Dedifferentiated amniotic fluid mesenchymal stem cell (primary cell): ENCODE measurements at regions not wholly inside any gene's neighbourhood (a gene's known extent, or its start where the extent isn't known, plus 50 kb on each side); places are given as distances from the start of the nearest gene placed in this dataset.
"Not testable (repeated sequence)": the region's sequence is repeated elsewhere in the genome, so short reads cannot be mapped to it uniquely, and the experiment has no call there.

ENCODE experiments used
- DNase-seq: peaks from one replicate; pipeline ENCODE4 v3.0.0-alpha.2; 2016; ENCODE audit errors: extremely low spot score

GRCh38 chr1:143842058-143842457 lies 129.7 kb downstream of the FAM72C start:
- DNase-seq = not testable (repeated sequence)

GRCh38 chr1:143839182-143839581 lies 132.6 kb downstream of the FAM72C start:
- not testable (repeated sequence) for DNase-seq

DNA sequence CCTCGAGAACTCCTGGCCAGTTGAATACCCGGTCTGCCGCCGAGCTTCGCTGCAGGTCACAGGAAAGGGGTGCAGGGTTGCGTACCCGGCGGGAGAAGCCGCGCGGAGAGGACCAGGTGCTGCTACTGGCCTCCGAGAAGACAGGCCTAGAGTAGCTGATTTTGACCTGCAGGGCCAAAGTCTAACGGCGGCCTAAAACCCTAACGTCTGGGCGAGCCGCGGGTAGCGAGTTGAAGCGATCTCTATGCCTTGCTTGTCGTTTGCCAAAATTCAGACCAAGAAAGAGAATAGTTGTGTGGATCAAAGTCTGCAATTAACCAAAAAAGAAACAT lies 133.2 kb downstream of the FAM72C start:
- not testable (repeated sequence) for DNase-seq

GRCh38 chr1:143837924-143838597 lies 133.7 kb downstream of the FAM72C start:
- not testable (repeated sequence) for DNase-seq

DNA sequence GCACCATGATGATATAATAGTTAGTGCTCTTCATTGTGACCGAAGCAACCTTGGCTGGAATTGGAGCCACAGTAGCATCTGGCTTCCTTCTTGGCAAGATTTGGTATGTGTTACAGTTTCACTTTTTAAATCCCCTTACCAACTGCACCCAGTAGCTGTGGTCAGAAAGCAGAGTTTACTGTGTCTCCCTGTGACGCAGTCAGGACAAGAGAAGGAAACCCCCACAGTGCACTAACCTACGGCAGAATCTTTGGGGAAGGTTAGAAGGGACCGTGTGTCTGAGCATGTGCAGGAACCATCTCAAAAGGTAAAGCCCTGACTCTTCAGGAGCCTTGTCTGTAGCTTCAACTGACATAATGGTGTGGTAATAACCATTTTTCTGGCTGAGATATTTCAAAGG lies 138.4 kb downstream of the FAM72C start:
- not testable (repeated sequence) for DNase-seq

GRCh38 chr1:143832379-143832716 lies 139.4 kb downstream of the FAM72C start:
- not testable (repeated sequence) for DNase-seq

GRCh38 chr1:143831479-143832378 lies 140.1 kb downstream of the FAM72C start:
- not testable (repeated sequence) for DNase-seq

GRCh38 chr1:143826162-143826561 lies 145.6 kb downstream of the FAM72C start:
- DNase-seq = not testable (repeated sequence)

- DNase-seq = not testable (repeated sequence)
Measured at GRCh38 chr1:143824266-143824665, 147.5 kb downstream of the FAM72C start.

GRCh38 chr1:143820058-143820457 lies 151.7 kb downstream of the FAM72C start:
- not testable (repeated sequence) for DNase-seq

DNA sequence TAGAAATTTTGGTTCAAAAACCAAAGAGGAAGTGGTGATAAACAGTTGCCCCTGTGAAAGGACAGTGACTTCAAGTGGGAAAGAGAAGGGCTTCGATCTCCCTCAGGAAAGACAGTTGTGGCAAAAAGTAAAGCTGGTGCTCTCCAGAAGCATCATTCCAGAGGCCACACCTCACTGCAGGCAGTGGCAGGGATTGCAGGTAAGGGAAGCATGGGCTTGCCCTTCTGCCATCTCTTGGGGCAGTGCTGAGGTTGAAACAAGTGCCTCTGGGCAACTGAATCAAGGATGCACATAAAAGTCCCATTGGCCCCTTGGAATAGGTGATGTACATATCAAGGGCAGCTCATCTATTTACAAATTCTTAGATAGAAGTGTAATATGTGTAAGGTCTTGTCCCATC lies 155.4 kb downstream of the FAM72C start:
- DNase-seq = not testable (repeated sequence)

- not testable (repeated sequence) for DNase-seq
Measured at GRCh38 chr1:143805374-143805773, 166.4 kb downstream of the FAM72C start.

GRCh38 chr1:143804707-143805356 lies 167.0 kb downstream of the FAM72C start:
- DNase-seq = not testable (repeated sequence)

DNA sequence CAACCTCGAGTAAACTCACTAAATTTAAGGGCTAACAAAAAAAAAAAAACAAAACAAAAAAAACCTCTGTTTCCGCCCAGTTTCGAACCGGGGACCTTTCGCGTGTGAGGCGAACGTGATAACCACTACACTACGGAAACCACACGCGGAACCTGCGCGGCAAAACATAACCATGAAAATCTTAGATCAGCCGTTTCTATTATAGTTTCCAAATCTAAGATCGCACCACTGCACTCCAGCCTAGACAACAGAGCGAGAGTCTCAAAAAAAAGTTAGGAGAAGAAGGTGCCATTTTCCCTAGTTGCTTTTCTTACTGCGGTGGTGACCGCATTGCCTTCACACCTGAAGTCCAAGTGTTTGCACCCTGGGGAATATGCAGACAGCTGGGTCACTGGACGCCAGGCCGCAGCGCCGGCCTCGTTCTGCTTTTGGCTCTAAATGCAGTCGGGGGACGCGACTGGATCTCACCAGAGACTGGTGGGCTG lies 167.8 kb downstream of the FAM72C start:
- DNase-seq = peak; percentile 22

DNA sequence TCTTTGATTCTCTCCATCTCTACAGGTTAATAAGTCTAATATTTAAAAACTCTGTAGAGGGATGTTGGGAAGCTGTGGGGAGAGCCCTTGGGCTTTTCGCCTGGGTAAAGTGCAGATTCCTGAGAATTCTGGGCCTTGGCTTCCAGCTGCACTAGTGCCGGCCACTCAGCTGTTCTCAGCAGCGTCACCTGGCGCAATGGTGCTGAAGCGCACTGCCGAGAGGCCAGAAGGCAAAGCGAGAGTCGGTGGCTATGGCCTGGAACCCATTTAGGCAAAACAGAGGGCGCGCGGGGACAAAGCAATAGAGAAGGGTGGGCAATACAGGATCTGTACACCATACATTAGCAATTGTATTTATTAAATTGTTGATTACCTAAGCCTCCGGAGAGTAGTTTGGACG lies 168.7 kb downstream of the FAM72C start:
- not testable (repeated sequence) for DNase-seq

GRCh38 chr1:143799568-143800187 lies 172.1 kb downstream of the FAM72C start:
- DNase-seq = not testable (repeated sequence)

GRCh38 chr1:143796369-143796768 lies 175.4 kb downstream of the FAM72C start:
- DNase-seq = not testable (repeated sequence)

GRCh38 chr1:143792047-143792937 lies 179.5 kb downstream of the FAM72C start:
- DNase-seq = not testable (repeated sequence)

- not testable (repeated sequence) for DNase-seq
Measured at GRCh38 chr1:143786381-143786780, 185.4 kb downstream of the FAM72C start.

- not testable (repeated sequence) for DNase-seq
Measured at GRCh38 chr1:143785883-143786282, 185.9 kb downstream of the FAM72C start.
